Skeletal muscle tissue (tissue), 3 donors: ENCODE measurements at regions not wholly inside any gene's neighbourhood (a gene's known extent, or its start where the extent isn't known, plus 50 kb on each side); places are given as distances from the start of the nearest gene placed in this dataset.
"Not testable (repeated sequence)": the region's sequence is repeated elsewhere in the genome, so short reads cannot be mapped to it uniquely, and the experiment has no call there.

ENCODE experiments used
- H3K27ac ChIP-seq: one replicate; pipeline ENCODE4 v1.7.0; 2013; ENCODE audit warnings: mild to moderate bottlenecking, low read depth, low read length, inconsistent platforms
- H3K27me3 ChIP-seq, 3 donors: one replicate each; pipeline ENCODE4 v1.7.0; 2013; ENCODE audit warnings: low read length in 3 of 3; ENCODE audit not compliant: control insufficient read depth in 3 of 3, insufficient read depth in 3 of 3
- H3K36me3 ChIP-seq, 3 donors: one replicate each; pipeline ENCODE4 v1.7.0; 2013; ENCODE audit warnings: low read length in 3 of 3; ENCODE audit not compliant: control insufficient read depth in 3 of 3, insufficient read depth in 3 of 3
- H3K4me1 ChIP-seq, 3 donors: one replicate each; pipeline ENCODE4 v1.7.0; 2013; ENCODE audit warnings: low read length in 3 of 3, mild to moderate bottlenecking in 3 of 3; ENCODE audit not compliant: control insufficient read depth in 3 of 3, insufficient read depth in 3 of 3
- H3K4me3 ChIP-seq, 3 donors: one replicate each; pipeline ENCODE4 v1.7.0; 2013; ENCODE audit warnings: low read length in 3 of 3
- H3K9ac ChIP-seq, 3 donors: one replicate each; pipeline ENCODE4 v1.7.0; 2013; ENCODE audit warnings: low read length in 3 of 3, mild to moderate bottlenecking in 3 of 3, moderate library complexity in 2 of 3, low read depth in 1 of 3
- H3K9me3 ChIP-seq, 3 donors: one replicate each; pipeline ENCODE4 v1.7.0; 2013; ENCODE audit warnings: low read length in 3 of 3; ENCODE audit not compliant: control insufficient read depth in 3 of 3
- donor health status: Osteomylitis.

- H3K36me3 ChIP-seq: no peaks in the 10 kb centered on the region
- no peak overlapping the region for H3K9ac ChIP-seq
- H3K4me1 ChIP-seq: no peaks in the 10 kb centered on the region
- H3K9me3 ChIP-seq: no peaks in the 10 kb centered on the region
- H3K4me3 ChIP-seq: no peak overlapping the region
- H3K27ac ChIP-seq: no peak overlapping the region
- peaks cover 0 to 15% (median 0%) of the 10 kb centered on the region in 3 donors for H3K27me3 ChIP-seq
Measured at GRCh38 chr17:33709881-33710280, 416.8 kb upstream of the ASIC2 start.

- Histone ChIP-seq H3K27me3 (peaks cover 0 to 15% (median 3%) of the 10 kb centered on the region in 3 donors), H3K9ac (no peak overlapping the region), H3K9me3 (no peaks in the 10 kb centered on the region), H3K4me1 (no peaks in the 10 kb centered on the region), H3K4me3 (no peak overlapping the region), H3K36me3 (no peaks in the 10 kb centered on the region), H3K27ac (no peak overlapping the region)
Measured at GRCh38 chr17:33712120-33712519, 419.0 kb upstream of the ASIC2 start.

- H3K4me1 ChIP-seq: no peaks in the 10 kb centered on the region
- no peaks in the 10 kb centered on the region for H3K36me3 ChIP-seq
- peaks cover 0 to 13% (median 5%) of the 10 kb centered on the region in 3 donors for H3K27me3 ChIP-seq
- no peaks in the 10 kb centered on the region for H3K9me3 ChIP-seq
- H3K27ac ChIP-seq: no peak overlapping the region
- H3K4me3 ChIP-seq: no peak overlapping the region
- H3K9ac ChIP-seq: no peak overlapping the region
Measured at GRCh38 chr17:33716957-33717356, 423.9 kb upstream of the ASIC2 start.

GRCh38 chr17:33723736-33724135 is 430.6 kb upstream of the ASIC2 start:
- not testable (repeated sequence) for H3K9ac ChIP-seq, H3K4me3 ChIP-seq, H3K9me3 ChIP-seq, H3K4me1 ChIP-seq, H3K27ac ChIP-seq, H3K36me3 ChIP-seq
- peaks cover 0 to 31% (median 16%) of the 10 kb centered on the region in 3 donors for H3K27me3 ChIP-seq

GRCh38 chr17:33725675-33726271 is 432.7 kb upstream of the ASIC2 start:
- no peak overlapping the region for H3K27ac ChIP-seq
- H3K4me3 ChIP-seq: no peak overlapping the region
- no peaks in the 10 kb centered on the region for H3K4me1 ChIP-seq
- no peaks in the 10 kb centered on the region for H3K9me3 ChIP-seq
- no peak overlapping the region for H3K9ac ChIP-seq
- H3K36me3 ChIP-seq: no peaks in the 10 kb centered on the region
- H3K27me3 ChIP-seq: peaks cover 0 to 29% (median 22%) of the 10 kb centered on the region in 3 donors

- Histone ChIP-seq H3K36me3 (no peaks in the 10 kb centered on the region), H3K9me3 (no peaks in the 10 kb centered on the region), H3K4me1 (no peaks in the 10 kb centered on the region), H3K27me3 (peaks cover 3 to 32% (median 22%) of the 10 kb centered on the region in 3 donors), H3K4me3 (no peak overlapping the region), H3K9ac (no peak overlapping the region), H3K27ac (no peak overlapping the region)
Measured at GRCh38 chr17:33730131-33730530, 437.0 kb upstream of the ASIC2 start.

- no peak overlapping the region for H3K9ac ChIP-seq
- no peaks in the 10 kb centered on the region for H3K9me3 ChIP-seq
- no peak overlapping the region for H3K27ac ChIP-seq
- no peak overlapping the region for H3K4me3 ChIP-seq
- H3K4me1 ChIP-seq: no peaks in the 10 kb centered on the region
- H3K27me3 ChIP-seq: peaks cover 3 to 24% (median 24%) of the 10 kb centered on the region in 3 donors
- H3K36me3 ChIP-seq: no peaks in the 10 kb centered on the region
Measured at GRCh38 chr17:33732116-33732515, 439.0 kb upstream of the ASIC2 start.

- peaks cover 8 to 15% (median 12%) of the 10 kb centered on the region in 3 donors for H3K27me3 ChIP-seq
- no peaks in the 10 kb centered on the region for H3K4me1 ChIP-seq
- no peaks in the 10 kb centered on the region for H3K9me3 ChIP-seq
- no peak overlapping the region for H3K27ac ChIP-seq
- H3K9ac ChIP-seq: no peak overlapping the region
- H3K4me3 ChIP-seq: no peak overlapping the region
- no peaks in the 10 kb centered on the region for H3K36me3 ChIP-seq
Measured at GRCh38 chr17:33739714-33740113, 446.6 kb upstream of the ASIC2 start.

- Histone ChIP-seq H3K4me3 (no peak overlapping the region), H3K36me3 (no peaks in the 10 kb centered on the region), H3K4me1 (no peaks in the 10 kb centered on the region), H3K27ac (no peak overlapping the region), H3K27me3 (peaks cover 7 to 32% (median 9%) of the 10 kb centered on the region in 3 donors), H3K9me3 (no peaks in the 10 kb centered on the region), H3K9ac (no peak overlapping the region)
Measured at GRCh38 chr17:33745047-33745760, 452.1 kb upstream of the ASIC2 start.

GRCh38 chr17:33749171-33749570 is 456.1 kb upstream of the ASIC2 start:
- H3K9ac ChIP-seq: no peak overlapping the region
- H3K36me3 ChIP-seq: no peaks in the 10 kb centered on the region
- H3K27ac ChIP-seq: no peak overlapping the region
- H3K27me3 ChIP-seq: peaks cover 7 to 28% (median 9%) of the 10 kb centered on the region in 3 donors
- H3K4me1 ChIP-seq: no peaks in the 10 kb centered on the region
- H3K9me3 ChIP-seq: no peaks in the 10 kb centered on the region
- H3K4me3 ChIP-seq: no peak overlapping the region
